ENCODE measurements at regions not wholly inside any gene's neighbourhood (a gene's known extent, or its start where the extent isn't known, plus 50 kb on each side); places are given as distances from the start of the nearest gene placed in this dataset.

GRCh38 chr2:33907866-33908265, 308.8 kb upstream of the FAM98A start:
- TF ChIP-seq POLR2A (IDR thresholded peaks at IDR 0.05), result no peak
- TF ChIP-seq, protein P1, sequence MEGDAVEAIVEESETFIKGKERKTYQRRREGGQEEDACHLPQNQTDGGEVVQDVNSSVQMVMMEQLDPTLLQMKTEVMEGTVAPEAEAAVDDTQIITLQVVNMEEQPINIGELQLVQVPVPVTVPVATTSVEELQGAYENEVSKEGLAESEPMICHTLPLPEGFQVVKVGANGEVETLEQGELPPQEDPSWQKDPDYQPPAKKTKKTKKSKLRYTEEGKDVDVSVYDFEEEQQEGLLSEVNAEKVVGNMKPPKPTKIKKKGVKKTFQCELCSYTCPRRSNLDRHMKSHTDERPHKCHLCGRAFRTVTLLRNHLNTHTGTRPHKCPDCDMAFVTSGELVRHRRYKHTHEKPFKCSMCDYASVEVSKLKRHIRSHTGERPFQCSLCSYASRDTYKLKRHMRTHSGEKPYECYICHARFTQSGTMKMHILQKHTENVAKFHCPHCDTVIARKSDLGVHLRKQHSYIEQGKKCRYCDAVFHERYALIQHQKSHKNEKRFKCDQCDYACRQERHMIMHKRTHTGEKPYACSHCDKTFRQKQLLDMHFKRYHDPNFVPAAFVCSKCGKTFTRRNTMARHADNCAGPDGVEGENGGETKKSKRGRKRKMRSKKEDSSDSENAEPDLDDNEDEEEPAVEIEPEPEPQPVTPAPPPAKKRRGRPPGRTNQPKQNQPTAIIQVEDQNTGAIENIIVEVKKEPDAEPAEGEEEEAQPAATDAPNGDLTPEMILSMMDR (IDR thresholded peaks at IDR 0.05), result no peak
- no peak for TF ChIP-seq POLR2AphosphoS5 (IDR thresholded peaks at IDR 0.05)

Measured in prostate gland (tissue), 2 donors.